ENCODE measurements at regions not wholly inside any gene's neighbourhood (a gene's known extent, or its start where the extent isn't known, plus 50 kb on each side); places are given as distances from the start of the nearest gene placed in this dataset.

GRCh38 chr2:8256905-8257304 lies 425.0 kb upstream of the ID2 start:
- no peak overlapping the region for H3K4ac ChIP-seq (ENCODE audit: low read length)
- H2BK120ac ChIP-seq (ENCODE audit: low read depth, low read length) = no peak overlapping the region
- no peak overlapping the region for H3K14ac ChIP-seq (ENCODE audit: low read length)
- peaks cover 23 to 26% of the 10 kb centered on the region in 2 donors for H3K4me1 ChIP-seq (ENCODE audit: control insufficient read depth in 2 of 2, insufficient read depth in 1 of 2, low read depth in 1 of 2, low read length in 2 of 2)
- H2BK15ac ChIP-seq (ENCODE audit: low read length) = no peak overlapping the region
- no peak overlapping the region for H3K9ac ChIP-seq (ENCODE audit: low read depth, low read length, poor library complexity)
- no peak overlapping the region for H3K27ac ChIP-seq (replicated peaks; ENCODE audit: low read length)
- WGBS, 2 donors (ENCODE audit: extremely low coverage in 2 of 2, insufficient read length in 2 of 2, insufficient replicate concordance in 1 of 2) = no CpG with 5 or more reads among the region's 6 CpGs
- H3K79me1 ChIP-seq (ENCODE audit: low read depth, low read length) = no peaks in the 10 kb centered on the region
- H4K91ac ChIP-seq (ENCODE audit: low read depth, low read length, poor library complexity) = no peak overlapping the region
- no peak overlapping the region for H2AK5ac ChIP-seq (ENCODE audit: low read depth, low read length)
- H3K9me3 ChIP-seq (replicated peaks in 1 of 2; ENCODE audit: control insufficient read depth in 2 of 2, insufficient read depth in 1 of 2, low read depth in 1 of 2, low read length in 2 of 2) = no peaks in the 10 kb centered on the region
- H3K27me3 ChIP-seq (ENCODE audit: control insufficient read depth in 3 of 3, insufficient read depth in 3 of 3, low read depth in 1 of 3, low read length in 3 of 3) = no peaks in the 10 kb centered on the region
- DNase-seq (ENCODE audit: low spot score) = no peak
- H3K36me3 ChIP-seq (replicated peaks in 1 of 2; ENCODE audit: control insufficient read depth in 2 of 2, insufficient read depth in 2 of 2, low read length in 2 of 2) = no peaks in the 10 kb centered on the region
- H3K4me3 ChIP-seq (ENCODE audit: low read length in 2 of 2) = no peak overlapping the region
- no peak overlapping the region for H3K23ac ChIP-seq (ENCODE audit: low read depth, low read length, poor library complexity)
- no peak overlapping the region for H2BK12ac ChIP-seq (ENCODE audit: low read length)
- H2BK5ac ChIP-seq (ENCODE audit: low read length) = no peak overlapping the region
- no peak overlapping the region for H3K4me2 ChIP-seq (ENCODE audit: insufficient read depth, low read length, poor library complexity, severe bottlenecking)
- H2AFZ ChIP-seq (ENCODE audit: low read length) = no peak overlapping the region
- H4K8ac ChIP-seq (ENCODE audit: low read depth, low read length) = no peak overlapping the region
- no peak overlapping the region for H3K18ac ChIP-seq (ENCODE audit: low read length)

DNA sequence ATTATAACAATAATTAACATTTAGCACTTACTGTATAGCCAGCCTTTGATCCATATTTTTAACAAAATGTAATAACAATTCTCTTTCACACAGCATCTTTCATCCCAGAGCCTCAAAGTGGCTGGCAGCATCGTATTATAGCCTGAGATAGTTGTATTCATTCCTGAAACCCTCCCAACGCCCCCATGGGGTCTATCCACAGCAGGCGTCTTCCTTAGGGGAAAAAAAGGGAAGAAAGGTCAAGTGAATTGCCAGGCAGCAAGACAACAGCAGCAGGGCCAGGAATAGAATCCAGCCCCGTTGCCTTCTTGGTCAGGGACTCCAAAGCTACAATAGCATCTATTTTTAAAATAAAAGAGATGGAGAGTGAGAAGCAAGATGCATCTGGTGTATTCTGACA lies 424.4 kb upstream of the ID2 start:
- Histone ChIP-seq H3K4ac (ENCODE audit: low read length) (no peak overlapping the region), H3K18ac (ENCODE audit: low read length) (no peak overlapping the region), H3K4me2 (ENCODE audit: insufficient read depth, low read length, poor library complexity, severe bottlenecking) (no peak overlapping the region), H3K27me3 (ENCODE audit: control insufficient read depth in 3 of 3, insufficient read depth in 3 of 3, low read depth in 1 of 3, low read length in 3 of 3) (no peaks in the 10 kb centered on the region), H2BK12ac (ENCODE audit: low read length) (no peak overlapping the region), H3K79me1 (ENCODE audit: low read depth, low read length) (no peaks in the 10 kb centered on the region), H3K4me1 (ENCODE audit: control insufficient read depth in 2 of 2, insufficient read depth in 1 of 2, low read depth in 1 of 2, low read length in 2 of 2) (peaks cover 23 to 26% of the 10 kb centered on the region in 2 donors), H2AFZ (ENCODE audit: low read length) (no peak overlapping the region), H3K9me3 (replicated peaks in 1 of 2; ENCODE audit: control insufficient read depth in 2 of 2, insufficient read depth in 1 of 2, low read depth in 1 of 2, low read length in 2 of 2) (no peaks in the 10 kb centered on the region), H3K23ac (ENCODE audit: low read depth, low read length, poor library complexity) (no peak overlapping the region), H2BK15ac (ENCODE audit: low read length) (no peak overlapping the region), H2BK5ac (ENCODE audit: low read length) (no peak overlapping the region), H3K36me3 (replicated peaks in 1 of 2; ENCODE audit: control insufficient read depth in 2 of 2, insufficient read depth in 2 of 2, low read length in 2 of 2) (no peaks in the 10 kb centered on the region), H3K27ac (replicated peaks; ENCODE audit: low read length) (no peak overlapping the region), H3K9ac (ENCODE audit: low read depth, low read length, poor library complexity) (no peak overlapping the region), H4K8ac (ENCODE audit: low read depth, low read length) (no peak overlapping the region), H2BK120ac (ENCODE audit: low read depth, low read length) (no peak overlapping the region), H3K4me3 (ENCODE audit: low read length in 2 of 2) (no peak overlapping the region), H2AK5ac (ENCODE audit: low read depth, low read length) (no peak overlapping the region), H3K14ac (ENCODE audit: low read length) (no peak overlapping the region), H4K91ac (ENCODE audit: low read depth, low read length, poor library complexity) (no peak overlapping the region)
- WGBS, 2 donors (ENCODE audit: extremely low coverage in 2 of 2, insufficient read length in 2 of 2, insufficient replicate concordance in 1 of 2) = no CpG with 5 or more reads among the region's 4 CpGs
- DNase-seq (ENCODE audit: low spot score) = no peak

DNA sequence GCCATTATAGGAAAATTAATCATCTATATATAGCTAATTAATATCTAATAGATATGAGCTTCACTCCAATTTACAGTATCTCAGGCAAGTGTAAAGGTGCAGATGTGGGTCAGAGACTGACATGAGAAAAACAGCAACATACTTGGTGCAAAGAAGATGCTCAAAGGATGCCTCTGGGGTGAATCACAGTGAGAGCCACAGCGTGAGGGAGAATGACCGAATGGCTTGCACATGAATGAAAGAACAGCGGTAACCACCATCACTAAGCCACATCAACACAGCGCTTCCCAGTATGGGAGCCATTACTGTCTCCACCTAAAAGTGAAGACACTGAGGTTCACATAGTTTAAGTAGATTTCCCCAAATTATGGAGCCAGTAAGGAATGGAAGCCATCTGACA lies 423.4 kb upstream of the ID2 start:
- Histone ChIP-seq H2BK120ac (ENCODE audit: low read depth, low read length) (no peak overlapping the region), H3K4me3 (ENCODE audit: low read length in 2 of 2) (peak overlapping the region in 1 of 2 donors; percentile 26), H3K79me1 (ENCODE audit: low read depth, low read length) (no peaks in the 10 kb centered on the region), H3K27me3 (ENCODE audit: control insufficient read depth in 3 of 3, insufficient read depth in 3 of 3, low read depth in 1 of 3, low read length in 3 of 3) (no peaks in the 10 kb centered on the region), H3K23ac (ENCODE audit: low read depth, low read length, poor library complexity) (no peak overlapping the region), H2AFZ (ENCODE audit: low read length) (no peak overlapping the region), H2BK12ac (ENCODE audit: low read length) (no peak overlapping the region), H3K9me3 (replicated peaks in 1 of 2; ENCODE audit: control insufficient read depth in 2 of 2, insufficient read depth in 1 of 2, low read depth in 1 of 2, low read length in 2 of 2) (no peaks in the 10 kb centered on the region), H2BK5ac (ENCODE audit: low read length) (no peak overlapping the region), H3K36me3 (replicated peaks in 1 of 2; ENCODE audit: control insufficient read depth in 2 of 2, insufficient read depth in 2 of 2, low read length in 2 of 2) (no peaks in the 10 kb centered on the region), H4K8ac (ENCODE audit: low read depth, low read length) (no peak overlapping the region), H3K27ac (replicated peaks; ENCODE audit: low read length) (no peak overlapping the region), H3K18ac (ENCODE audit: low read length) (no peak overlapping the region), H2BK15ac (ENCODE audit: low read length) (no peak overlapping the region), H3K9ac (ENCODE audit: low read depth, low read length, poor library complexity) (no peak overlapping the region), H3K4me1 (ENCODE audit: control insufficient read depth in 2 of 2, insufficient read depth in 1 of 2, low read depth in 1 of 2, low read length in 2 of 2) (peaks cover 23 to 29% of the 10 kb centered on the region in 2 donors), H4K91ac (ENCODE audit: low read depth, low read length, poor library complexity) (no peak overlapping the region), H3K4me2 (ENCODE audit: insufficient read depth, low read length, poor library complexity, severe bottlenecking) (no peak overlapping the region), H3K4ac (ENCODE audit: low read length) (no peak overlapping the region), H2AK5ac (ENCODE audit: low read depth, low read length) (no peak overlapping the region), H3K14ac (ENCODE audit: low read length) (no peak overlapping the region)
- no peak for DNase-seq (ENCODE audit: low spot score)
- no CpG with 5 or more reads among the region's 4 CpGs for WGBS, 2 donors (ENCODE audit: extremely low coverage in 2 of 2, insufficient read length in 2 of 2, insufficient replicate concordance in 1 of 2)

GRCh38 chr2:8259106-8259840 lies 422.6 kb upstream of the ID2 start:
- no peak overlapping the region for H4K8ac ChIP-seq (ENCODE audit: low read depth, low read length)
- H3K4me1 ChIP-seq (ENCODE audit: control insufficient read depth in 2 of 2, insufficient read depth in 1 of 2, low read depth in 1 of 2, low read length in 2 of 2) = peaks cover 21 to 37% of the 10 kb centered on the region in 2 donors
- H3K9me3 ChIP-seq (replicated peaks in 1 of 2; ENCODE audit: control insufficient read depth in 2 of 2, insufficient read depth in 1 of 2, low read depth in 1 of 2, low read length in 2 of 2) = no peaks in the 10 kb centered on the region
- no peak overlapping the region for H2AK5ac ChIP-seq (ENCODE audit: low read depth, low read length)
- H3K36me3 ChIP-seq (replicated peaks in 1 of 2; ENCODE audit: control insufficient read depth in 2 of 2, insufficient read depth in 2 of 2, low read length in 2 of 2) = no peaks in the 10 kb centered on the region
- no peak for DNase-seq (ENCODE audit: low spot score)
- H2BK15ac ChIP-seq (ENCODE audit: low read length) = no peak overlapping the region
- no peak overlapping the region for H3K14ac ChIP-seq (ENCODE audit: low read length)
- H2AFZ ChIP-seq (ENCODE audit: low read length) = no peak overlapping the region
- no peak overlapping the region for H3K9ac ChIP-seq (ENCODE audit: low read depth, low read length, poor library complexity)
- H3K27ac ChIP-seq (replicated peaks; ENCODE audit: low read length) = no peak overlapping the region
- WGBS, 2 donors (ENCODE audit: extremely low coverage in 2 of 2, insufficient read length in 2 of 2, insufficient replicate concordance in 1 of 2) = no CpG with 5 or more reads among the region's 4 CpGs
- no peaks in the 10 kb centered on the region for H3K27me3 ChIP-seq (ENCODE audit: control insufficient read depth in 3 of 3, insufficient read depth in 3 of 3, low read depth in 1 of 3, low read length in 3 of 3)
- no peak overlapping the region for H3K4me3 ChIP-seq (ENCODE audit: low read length in 2 of 2)
- no peak overlapping the region for H3K18ac ChIP-seq (ENCODE audit: low read length)
- no peaks in the 10 kb centered on the region for H3K79me1 ChIP-seq (ENCODE audit: low read depth, low read length)
- no peak overlapping the region for H2BK12ac ChIP-seq (ENCODE audit: low read length)
- no peak overlapping the region for H3K4ac ChIP-seq (ENCODE audit: low read length)
- no peak overlapping the region for H3K23ac ChIP-seq (ENCODE audit: low read depth, low read length, poor library complexity)
- H3K4me2 ChIP-seq (ENCODE audit: insufficient read depth, low read length, poor library complexity, severe bottlenecking) = no peak overlapping the region
- H4K91ac ChIP-seq (ENCODE audit: low read depth, low read length, poor library complexity) = no peak overlapping the region
- no peak overlapping the region for H2BK5ac ChIP-seq (ENCODE audit: low read length)
- H2BK120ac ChIP-seq (ENCODE audit: low read depth, low read length) = no peak overlapping the region

Data from neuronal stem cell (in vitro differentiated cells).